Endodermal cell (in vitro differentiated cells): ENCODE measurements at regions not wholly inside any gene's neighbourhood (a gene's known extent, or its start where the extent isn't known, plus 50 kb on each side); places are given as distances from the start of the nearest gene placed in this dataset.
"Not testable (repeated sequence)": the region's sequence is repeated elsewhere in the genome, so short reads cannot be mapped to it uniquely, and the experiment has no call there.

Source experiments
- DNase-seq: peaks from one replicate; pipeline ENCODE4 v3.0.0-alpha.2; 2017
- H3K27ac ChIP-seq: 2 replicates; pipeline ENCODE4 v1.5.1; 2013; ENCODE audit warnings: mild to moderate bottlenecking, low read depth, low read length, moderate library complexity
- H3K27me3 ChIP-seq: 2 replicates; pipeline ENCODE4 v1.6.1; 2013; ENCODE audit warnings: mild to moderate bottlenecking, low read length, moderate library complexity; ENCODE audit not compliant: insufficient read depth, control insufficient read depth, poor library complexity, severe bottlenecking
- H3K36me3 ChIP-seq: 2 replicates; pipeline ENCODE4 v1.7.0; 2013; ENCODE audit warnings: mild to moderate bottlenecking, low read length, moderate library complexity; ENCODE audit not compliant: control insufficient read depth, insufficient read depth
- H3K4me1 ChIP-seq: one replicate; pipeline ENCODE4 v1.7.0; 2013; ENCODE audit warnings: low read length; ENCODE audit not compliant: control insufficient read depth, insufficient read depth
- H3K4me3 ChIP-seq: 2 replicates; pipeline ENCODE4 v1.5.1; 2013; ENCODE audit warnings: mild to moderate bottlenecking, low read length, moderate library complexity
- H3K9ac ChIP-seq: 2 replicates; pipeline ENCODE4 v1.6.1; 2013; ENCODE audit warnings: mild to moderate bottlenecking, low read length, moderate library complexity; ENCODE audit not compliant: poor library complexity, severe bottlenecking; ENCODE audit errors: extremely low read depth
- H3K9me3 ChIP-seq: 2 replicates; pipeline ENCODE4 v1.6.1; 2013; ENCODE audit warnings: mild to moderate bottlenecking, low read length, moderate library complexity; ENCODE audit not compliant: control insufficient read depth
- H3K27ac Mint-ChIP-seq: 2 replicates; pipeline ENCODE4 v1.8.0; 2020; ENCODE audit warnings: mixed read lengths
- H3K27me3 Mint-ChIP-seq: 2 replicates; pipeline ENCODE4 v1.8.0; 2021; ENCODE audit warnings: mild to moderate bottlenecking, mixed read lengths; ENCODE audit not compliant: insufficient read depth
- H3K36me3 Mint-ChIP-seq: 2 replicates; pipeline ENCODE4 v1.8.0; 2020; ENCODE audit warnings: low read depth, mixed read lengths
- H3K4me1 Mint-ChIP-seq: 2 replicates; pipeline ENCODE4 v1.8.0; 2020; ENCODE audit warnings: mixed read lengths
- H3K4me3 Mint-ChIP-seq: 2 replicates; pipeline ENCODE4 v1.8.0; 2020; ENCODE audit warnings: mild to moderate bottlenecking, moderate library complexity, mixed read lengths
- H3K9me3 Mint-ChIP-seq: 2 replicates; pipeline ENCODE4 v1.8.0; 2020; ENCODE audit warnings: mild to moderate bottlenecking, mixed read lengths
- CTCF ChIP-seq: fragments of 200-600 bp; sonication (generic); conservative IDR thresholded peaks from 2 replicates; pipeline ENCODE4 v1.5.0; 2021; ENCODE audit warnings: antibody characterized with exemption, mild to moderate bottlenecking
- WGBS, 2 experiments: methylation state at CpG; one replicate each; pipeline versions ENCODE4 v1.1.5 to v1.1.7; 2013; ENCODE audit warnings: missing lambda C conversion rate in 2 of 2, mixed read lengths in 1 of 2; ENCODE audit not compliant: insufficient coverage in 1 of 2, insufficient read length in 1 of 2; 5-methylcytosine and 5-hydroxymethylcytosine counted together

GRCh38 chr5:28632607-28633006 is 1594.2 kb upstream of the CDH9 start:
- no peaks in the 10 kb centered on the region for H3K4me1 Mint-ChIP-seq
- WGBS, 2 experiments = 95 to 97% methylated on average over 9 of the region's 9 CpGs

GRCh38 chr5:28603869-28604268 is 1565.5 kb upstream of the CDH9 start:
- Mint-ChIP-seq H3K4me3 (no peak overlapping the region), H3K36me3 (no peaks in the 10 kb centered on the region), H3K27ac (no peak overlapping the region), H3K9me3 (peaks cover 27% of the 10 kb centered on the region), H3K27me3 (no peaks in the 10 kb centered on the region), H3K4me1 (no peaks in the 10 kb centered on the region)
- H3K9me3 ChIP-seq = peaks cover 3% of the 10 kb centered on the region
- 94 to 95% methylated on average over 3 of the region's 3 CpGs for WGBS, 2 experiments
- no peaks in the 10 kb centered on the region for H3K27me3 ChIP-seq
- no peak for TF ChIP-seq CTCF
- no peak for DNase-seq
- no peak overlapping the region for H3K4me3 ChIP-seq
- H3K4me1 ChIP-seq = no peaks in the 10 kb centered on the region
- H3K27ac ChIP-seq = no peak overlapping the region
- H3K36me3 ChIP-seq = no peaks in the 10 kb centered on the region
- no peak overlapping the region for H3K9ac ChIP-seq

More at GRCh38 chr5:28632607-28633006, 1594.2 kb upstream of the CDH9 start:
- Histone ChIP-seq H3K4me3 (no peak overlapping the region), H3K4me1 (no peaks in the 10 kb centered on the region), H3K27ac (no peak overlapping the region), H3K36me3 (no peaks in the 10 kb centered on the region), H3K27me3 (no peaks in the 10 kb centered on the region), H3K9me3 (no peaks in the 10 kb centered on the region), H3K9ac (no peak overlapping the region)
- Mint-ChIP-seq H3K9me3 (no peaks in the 10 kb centered on the region), H3K4me3 (no peak overlapping the region), H3K36me3 (no peaks in the 10 kb centered on the region), H3K27me3 (no peaks in the 10 kb centered on the region), H3K27ac (no peak overlapping the region)
- no peak for DNase-seq
- TF ChIP-seq CTCF = no peak

GRCh38 chr5:28602429-28602828 is 1564.0 kb upstream of the CDH9 start:
- peaks cover 24% of the 10 kb centered on the region for H3K9me3 Mint-ChIP-seq
- no peaks in the 10 kb centered on the region for H3K36me3 Mint-ChIP-seq
- no peak for DNase-seq
- Histone ChIP-seq H3K27ac (no peak overlapping the region), H3K4me3 (no peak overlapping the region), H3K4me1 (no peaks in the 10 kb centered on the region), H3K9me3 (no peaks in the 10 kb centered on the region), H3K9ac (no peak overlapping the region), H3K36me3 (no peaks in the 10 kb centered on the region), H3K27me3 (no peaks in the 10 kb centered on the region)
- no peak for TF ChIP-seq CTCF
- no peak overlapping the region for H3K4me3 Mint-ChIP-seq
- H3K4me1 Mint-ChIP-seq = no peaks in the 10 kb centered on the region
- no peak overlapping the region for H3K27ac Mint-ChIP-seq
- H3K27me3 Mint-ChIP-seq = no peaks in the 10 kb centered on the region
- 85% methylated on average over 1 of the region's 2 CpGs; no CpG with 5 or more reads in 1 of the 2 experiments for WGBS, 2 experiments

GRCh38 chr5:28596707-28597106 is 1558.3 kb upstream of the CDH9 start:
- peaks cover 25% of the 10 kb centered on the region for H3K9me3 Mint-ChIP-seq
- H3K4me3 Mint-ChIP-seq, H3K27ac ChIP-seq, H3K27me3 ChIP-seq, H3K4me1 Mint-ChIP-seq, H3K27me3 Mint-ChIP-seq, H3K9ac ChIP-seq, DNase-seq, H3K4me1 ChIP-seq, H3K9me3 ChIP-seq, H3K27ac Mint-ChIP-seq, H3K4me3 ChIP-seq, H3K36me3 ChIP-seq, H3K36me3 Mint-ChIP-seq: not testable (repeated sequence)
- WGBS, 2 experiments = 93% methylated on average over 19 of the region's 26 CpGs; no CpG with 5 or more reads in 1 of the 2 experiments
